CD4-positive, alpha-beta T cell treated with Interleukin-10 for 1 hour (primary cell): ENCODE measurements at regions not wholly inside any gene's neighbourhood (a gene's known extent, or its start where the extent isn't known, plus 50 kb on each side); places are given as distances from the start of the nearest gene placed in this dataset.

ENCODE experiments used
- DNase-seq: peaks from one replicate; pipeline ENCODE4 v3.0.0-alpha.2; 2020

DNA sequence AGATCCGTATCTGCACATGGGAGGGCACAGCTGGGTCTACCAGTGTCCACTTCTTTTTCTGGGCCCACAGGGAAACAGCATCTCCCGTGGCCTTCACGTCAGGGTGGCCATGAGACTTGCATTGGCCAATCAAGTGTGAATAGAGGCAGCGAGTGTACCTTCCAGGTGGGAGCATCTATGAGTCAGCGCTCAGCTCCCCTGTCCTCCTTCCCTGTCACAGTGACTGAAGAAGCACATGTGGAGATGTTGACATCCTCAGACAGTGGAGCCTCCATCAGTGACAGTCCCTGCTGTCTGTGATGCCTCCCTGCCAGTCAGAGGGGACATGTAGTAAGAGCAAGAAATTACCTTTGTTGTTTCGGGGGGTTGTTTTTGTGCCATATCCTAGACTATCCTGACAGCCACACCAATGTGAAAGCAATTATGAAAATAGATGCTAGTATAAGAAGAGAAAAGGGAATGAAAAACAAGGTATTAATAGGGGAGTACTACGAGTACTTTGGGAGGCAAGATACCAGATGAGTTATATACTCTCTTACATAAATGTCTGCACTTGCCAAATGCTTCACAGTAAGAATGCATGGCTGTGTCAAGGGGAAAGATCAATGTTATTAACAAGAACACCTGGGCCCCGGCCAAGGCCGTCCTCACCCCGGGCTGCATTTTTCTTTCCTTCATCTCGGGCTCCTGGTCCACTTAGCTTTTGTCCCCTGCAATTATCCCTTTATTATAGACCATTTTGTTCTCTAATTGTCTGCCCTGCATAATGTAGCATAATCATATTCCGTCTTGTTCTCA lies 86.0 kb downstream of the MATN1 start:
- DNase-seq: no peak

DNA sequence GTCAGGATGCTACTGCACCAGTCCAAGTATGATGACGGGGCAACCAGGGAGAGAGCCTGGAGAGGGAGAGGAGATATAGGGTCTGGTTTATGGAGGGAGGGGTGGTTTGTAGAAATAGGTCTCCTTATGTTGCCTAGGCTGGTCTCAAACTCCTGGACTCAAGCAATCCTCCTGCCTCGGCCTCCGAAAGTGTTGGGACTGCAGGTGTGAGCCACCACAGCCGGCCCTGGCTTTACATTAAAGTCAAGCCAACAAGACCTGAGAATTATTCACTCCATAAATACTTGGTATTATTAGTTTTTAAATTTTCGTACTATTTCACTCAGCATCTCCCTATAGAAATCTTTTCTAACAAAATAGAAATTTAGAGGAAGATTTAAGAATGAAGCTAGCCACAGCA lies 86.8 kb downstream of the MATN1 start:
- no peak for DNase-seq

DNA sequence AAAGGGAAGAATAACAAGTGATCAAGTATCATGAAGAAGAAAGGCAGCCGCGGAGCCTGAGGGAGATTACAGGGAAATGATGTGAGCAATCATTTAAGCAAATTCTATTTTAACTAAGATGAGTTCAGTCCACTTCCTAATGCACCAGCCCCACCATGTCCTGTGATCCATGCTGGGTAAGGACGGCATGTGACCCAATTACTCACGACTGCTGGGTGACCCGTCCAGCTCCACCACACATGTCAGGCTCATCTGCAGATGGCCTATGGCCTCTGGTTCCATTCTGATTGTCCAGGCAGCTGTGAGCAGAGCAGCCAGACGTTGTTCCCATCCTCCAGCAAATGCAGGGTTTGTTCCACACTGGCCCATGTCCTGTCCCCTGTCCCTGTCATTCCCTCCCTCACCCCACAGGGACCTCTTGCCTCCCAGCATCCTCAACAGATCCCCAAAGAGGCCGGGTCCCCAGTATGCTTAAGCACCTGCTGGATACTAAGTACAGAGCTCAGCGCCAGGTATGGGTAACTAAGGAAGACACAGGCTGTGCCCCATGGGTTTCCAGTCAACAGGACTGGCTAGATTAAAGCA lies 87.9 kb downstream of the MATN1 start:
- no peak for DNase-seq

DNA sequence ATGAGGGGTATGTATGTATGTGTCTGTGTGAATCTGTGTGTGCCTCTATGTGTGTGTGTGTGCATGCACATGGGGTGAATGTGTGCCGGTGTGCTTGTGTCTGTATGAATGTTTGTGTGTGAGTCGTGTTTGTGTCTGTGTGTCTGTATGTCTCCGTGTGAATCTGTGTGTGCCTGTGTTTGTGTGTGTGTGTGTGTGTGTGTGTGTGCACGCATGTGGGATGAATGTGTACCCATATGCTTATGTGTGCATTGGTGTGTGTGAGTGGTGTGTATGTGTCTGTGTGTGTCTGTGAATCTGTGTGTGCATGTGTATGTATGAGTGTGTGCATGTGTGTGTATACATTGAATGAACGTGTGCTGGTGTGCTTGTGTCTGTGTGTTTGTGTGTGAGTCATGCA lies 88.9 kb downstream of the MATN1 start:
- DNase-seq: no peak

DNA sequence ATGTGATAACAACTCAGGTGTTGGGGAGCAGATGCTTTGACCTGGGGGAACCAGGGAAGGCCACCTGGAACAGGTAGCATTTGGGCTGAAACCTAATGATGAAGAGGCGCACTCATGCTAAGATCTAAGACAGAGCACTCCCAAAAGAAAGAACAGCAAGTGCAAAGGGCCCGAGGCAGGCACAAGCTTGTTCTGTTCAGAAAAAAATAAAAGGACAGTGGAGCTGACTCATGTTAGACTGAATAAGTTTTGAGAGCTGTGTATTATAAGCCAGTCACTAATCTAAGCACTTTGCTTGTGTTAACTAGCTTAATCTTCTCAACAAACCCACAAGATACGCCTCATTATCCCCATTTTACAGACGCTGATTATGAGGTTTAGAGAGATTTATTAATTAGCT lies 90.1 kb downstream of the MATN1 start:
- DNase-seq: no peak

DNA sequence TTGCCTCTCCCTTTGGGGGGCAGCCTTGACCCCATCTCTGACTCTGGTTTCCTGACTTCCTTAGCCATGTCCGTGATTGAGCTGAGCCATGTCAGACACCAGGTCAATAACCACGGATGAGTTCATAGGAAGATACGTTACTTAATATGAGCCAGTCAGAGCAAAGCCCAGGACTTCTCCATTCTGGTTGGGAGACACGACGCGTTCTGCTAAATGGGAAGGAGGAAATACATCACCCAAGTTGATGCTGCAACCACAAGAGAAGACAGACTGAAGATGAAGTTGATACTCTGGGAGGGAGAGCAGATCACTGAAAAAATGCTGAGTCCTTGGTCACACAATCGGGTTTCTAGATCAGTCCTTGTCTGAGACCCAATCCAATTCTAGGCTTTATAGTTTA lies 90.9 kb downstream of the MATN1 start:
- DNase-seq: no peak

DNA sequence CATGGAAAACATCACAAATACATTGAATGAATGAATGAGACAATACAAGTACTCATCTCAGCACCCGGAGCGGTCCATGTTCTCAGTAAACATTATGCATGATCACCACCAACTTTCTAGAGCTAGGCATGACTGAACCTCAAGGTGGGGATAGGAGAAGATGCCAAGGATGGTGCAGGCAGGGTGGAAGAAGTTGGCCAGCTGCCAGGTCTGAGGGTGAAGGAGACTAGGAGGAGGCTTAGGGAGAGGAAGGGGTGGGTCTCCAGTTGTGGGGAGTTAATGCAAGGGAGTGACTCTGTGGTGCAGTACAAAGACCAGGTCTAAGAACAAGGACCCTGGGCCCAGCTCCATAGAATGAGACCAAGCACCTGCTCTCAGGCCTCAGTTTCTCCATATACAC lies 91.7 kb downstream of the MATN1 start:
- no peak for DNase-seq

DNA sequence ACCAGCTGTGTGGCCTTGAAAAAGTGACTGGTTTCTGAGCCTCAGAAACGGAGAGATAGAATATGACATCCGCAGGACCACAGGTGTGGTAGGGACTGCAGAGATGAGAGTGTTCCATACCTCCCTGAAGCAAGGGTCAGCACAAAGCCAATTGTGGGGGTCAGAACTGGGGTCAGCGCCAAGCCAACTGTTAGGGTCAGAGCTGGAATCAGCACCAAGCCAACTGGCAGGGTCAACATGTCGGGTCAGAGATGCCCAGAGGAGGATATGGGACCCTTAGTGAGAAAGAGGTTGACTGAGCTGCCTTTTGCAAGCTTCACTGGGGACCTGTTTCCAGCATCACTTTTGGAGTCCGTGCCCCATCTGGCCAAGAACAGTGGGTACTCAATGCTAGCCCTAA lies 93.9 kb downstream of the MATN1 start:
- no peak for DNase-seq

DNA sequence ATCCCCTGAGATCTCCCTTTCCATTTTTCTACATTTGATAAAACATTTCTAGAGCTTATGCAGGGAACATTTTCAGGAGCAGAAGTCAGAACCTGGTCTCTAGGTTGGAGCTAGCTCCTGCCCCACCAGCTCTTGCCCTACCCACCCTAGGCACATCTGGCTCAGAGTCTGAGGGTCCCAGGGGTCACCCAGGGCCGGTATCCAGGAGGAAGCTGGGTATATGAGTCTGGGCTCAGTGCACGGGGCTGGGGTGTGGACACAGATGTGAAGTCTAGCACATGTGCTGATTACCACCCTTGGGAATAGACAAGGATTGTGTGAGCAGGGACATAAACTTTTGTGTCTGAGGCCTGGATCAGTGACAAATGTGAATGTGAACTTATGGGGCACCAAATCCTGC lies 95.4 kb downstream of the MATN1 start:
- DNase-seq: no peak

DNA sequence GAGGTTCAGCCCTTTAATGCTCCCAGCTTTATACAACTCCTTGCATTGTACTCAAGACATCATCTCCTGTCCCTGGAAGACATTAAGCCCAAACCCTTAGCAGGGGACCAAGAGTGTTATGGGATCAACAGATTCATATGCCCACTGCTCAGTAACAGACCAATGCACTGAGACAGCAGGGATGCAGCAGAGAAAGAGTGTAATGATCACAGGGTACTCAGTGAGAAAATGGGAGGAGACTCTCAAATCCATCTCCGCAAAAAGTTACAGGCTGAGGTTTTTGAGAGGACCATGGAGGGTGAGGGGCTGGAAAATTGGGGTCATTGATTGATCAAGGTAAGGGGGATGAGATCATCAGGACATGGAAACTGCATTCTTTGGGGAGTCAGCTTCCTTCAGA lies 96.2 kb downstream of the MATN1 start:
- no peak for DNase-seq

DNA sequence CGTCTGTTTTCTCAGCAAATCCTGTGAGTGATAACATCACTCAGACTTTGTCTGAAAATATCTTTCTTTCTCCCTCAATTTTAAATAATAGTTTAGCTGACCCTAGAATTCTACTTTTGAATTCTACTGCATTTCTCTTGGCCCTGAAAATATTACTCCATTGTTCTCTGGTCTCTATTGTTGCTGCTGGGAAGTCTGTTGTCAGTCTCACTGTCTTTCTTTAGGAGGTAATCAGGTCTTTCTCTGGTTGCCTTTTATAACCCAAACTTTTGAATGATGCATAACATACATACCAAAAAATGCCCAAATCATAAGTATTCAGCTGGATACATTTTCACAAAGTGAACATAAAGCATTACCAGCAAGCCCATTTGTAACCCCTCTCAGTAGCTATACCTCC lies 100.0 kb downstream of the MATN1 start:
- DNase-seq: no peak

DNA sequence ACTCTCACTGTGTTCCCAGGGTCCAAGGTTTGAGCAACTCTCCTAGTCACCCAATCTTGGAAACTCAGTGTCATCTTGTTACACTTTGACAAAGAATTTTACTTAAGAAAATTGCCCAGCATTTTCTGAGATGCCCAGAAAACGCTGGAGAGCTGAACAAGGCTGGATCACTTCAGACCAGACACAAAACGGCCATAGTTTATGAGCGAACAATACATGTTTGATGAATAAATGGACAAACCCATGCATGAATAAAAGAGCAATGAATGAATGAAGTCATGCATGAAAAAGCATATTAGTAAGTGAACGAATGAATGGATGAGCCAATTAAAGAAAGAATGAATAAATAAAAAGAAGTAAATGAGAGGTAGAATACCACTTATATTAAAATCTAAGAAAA lies 103.8 kb downstream of the MATN1 start:
- DNase-seq: no peak

DNA sequence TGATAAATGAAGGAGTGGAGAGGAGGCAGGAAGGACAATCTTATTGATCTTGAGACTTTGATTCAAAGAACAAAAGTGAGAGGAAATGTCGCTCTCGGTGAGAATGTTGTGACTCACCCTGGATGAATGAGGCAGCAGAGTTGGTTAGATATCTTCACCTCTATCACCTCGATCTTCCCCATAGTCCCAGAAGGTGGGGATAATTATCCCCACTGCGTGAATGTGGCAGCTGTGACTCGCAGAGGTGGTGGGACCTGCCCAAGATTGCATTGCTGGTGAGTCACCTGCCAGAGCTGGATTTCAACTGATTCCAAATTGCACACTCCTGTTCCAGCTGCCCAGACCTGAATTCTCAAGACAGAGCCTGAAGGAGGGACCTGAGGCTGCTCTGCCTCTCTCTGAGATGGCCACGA lies 105.0 kb downstream of the MATN1 start:
- no peak for DNase-seq

DNA sequence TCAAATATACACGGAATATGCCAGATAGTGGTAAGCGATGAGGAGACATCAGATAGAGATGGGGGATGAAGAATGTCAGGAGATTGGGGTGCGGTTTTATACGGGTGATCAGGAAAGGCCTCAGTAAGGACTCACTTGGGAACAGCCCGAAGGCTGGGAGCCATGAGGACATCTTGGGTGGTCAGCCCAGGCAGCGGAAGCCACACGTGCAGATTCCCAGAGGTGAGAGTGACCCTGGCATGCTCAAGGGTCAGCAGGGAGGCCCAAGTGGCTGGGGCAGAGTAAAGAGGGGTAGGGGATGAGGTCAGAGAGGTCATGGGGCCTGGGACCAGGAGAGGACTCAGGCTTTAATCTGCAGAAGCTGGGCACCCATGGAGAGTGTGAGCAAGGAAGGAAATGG lies 106.6 kb downstream of the MATN1 start:
- DNase-seq: no peak

DNA sequence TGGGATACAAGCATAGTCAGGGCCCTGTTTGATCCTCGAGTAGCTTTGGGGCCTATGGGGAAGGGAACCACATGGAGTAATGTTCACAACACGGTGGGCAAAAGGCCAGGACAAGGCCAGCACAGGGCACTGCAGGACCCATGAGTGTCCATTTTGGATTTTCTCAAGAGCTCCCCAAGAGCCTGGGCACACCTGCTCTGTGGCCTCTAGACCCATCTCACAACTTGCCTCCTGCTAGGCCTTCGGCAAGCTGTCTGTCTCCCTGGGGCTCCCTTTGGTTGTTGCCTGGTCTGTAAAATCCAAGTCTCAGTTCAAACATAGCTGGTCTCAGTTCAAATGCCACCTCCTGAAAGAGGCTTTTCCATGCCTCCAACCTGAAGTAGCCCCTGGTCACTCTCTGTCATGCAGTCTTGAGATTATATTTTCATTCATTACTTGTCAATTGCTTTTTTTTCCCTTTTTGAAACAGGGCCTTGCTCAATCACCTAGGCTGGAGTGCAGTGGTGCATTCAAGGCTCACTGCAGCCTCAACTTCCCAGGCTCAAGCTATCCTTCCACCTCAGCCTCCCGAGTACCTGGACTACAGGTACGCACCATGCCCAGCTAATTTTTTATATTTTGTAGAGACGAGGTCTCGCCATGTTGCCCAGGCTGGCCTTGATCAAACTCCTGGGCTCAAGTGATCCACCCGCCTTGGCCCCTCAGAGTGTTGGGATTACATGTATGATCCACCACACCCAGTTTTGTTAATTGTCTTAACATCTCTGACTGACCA lies 107.4 kb downstream of the MATN1 start:
- no peak for DNase-seq

DNA sequence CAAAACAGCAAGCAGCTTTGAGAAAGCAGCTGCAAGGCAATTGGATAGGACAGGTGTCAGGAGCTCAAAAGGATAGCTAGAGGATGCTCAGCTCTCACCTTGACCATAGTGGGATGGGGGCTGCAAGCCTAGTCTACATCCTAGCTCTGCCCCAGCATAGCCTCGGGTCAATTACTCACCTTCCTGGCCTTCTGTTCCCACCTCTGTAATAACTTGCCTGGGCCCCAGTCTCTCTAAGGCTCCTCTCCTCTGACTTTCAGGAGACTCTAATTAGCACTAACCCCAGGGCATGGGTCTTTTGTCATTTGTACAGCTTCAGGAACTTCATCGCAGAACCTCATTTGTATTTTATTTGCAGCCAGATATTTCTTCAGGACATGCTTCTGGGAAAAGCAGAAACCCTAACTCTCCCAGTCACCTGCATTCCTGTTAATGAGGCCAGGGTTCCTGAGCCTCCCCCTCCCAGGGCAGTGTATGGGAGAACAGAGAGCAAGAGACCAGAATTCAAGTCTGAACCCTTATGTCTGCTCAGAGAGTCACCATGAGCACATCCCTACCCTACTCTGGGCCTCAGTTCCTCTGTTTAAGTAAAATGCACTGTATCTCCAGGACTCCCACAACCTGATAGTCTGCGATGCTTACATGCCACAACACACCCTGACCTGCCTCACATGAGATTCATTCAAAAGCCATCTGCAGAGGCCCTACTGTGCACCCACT lies 108.1 kb downstream of the MATN1 start:
- no peak for DNase-seq

DNA sequence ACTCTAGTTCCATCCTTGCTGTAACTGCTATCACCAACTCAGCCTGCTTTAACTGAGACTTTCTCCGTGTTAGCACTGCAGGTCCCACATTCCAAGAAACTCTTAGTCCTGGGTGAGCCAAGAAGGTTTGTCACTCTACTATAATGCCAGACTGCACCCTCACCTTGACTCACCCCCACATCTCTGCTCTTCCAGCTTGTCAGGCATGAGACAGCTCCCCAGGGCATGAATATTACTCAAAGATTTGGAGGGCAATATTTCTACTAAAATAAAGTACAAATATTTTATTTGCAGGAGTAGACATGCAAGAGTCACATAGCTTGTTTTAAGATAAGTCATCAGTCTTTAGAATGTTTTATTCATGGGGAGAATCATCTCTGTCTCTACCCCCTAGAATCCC lies 110.2 kb downstream of the MATN1 start:
- DNase-seq: no peak

DNA sequence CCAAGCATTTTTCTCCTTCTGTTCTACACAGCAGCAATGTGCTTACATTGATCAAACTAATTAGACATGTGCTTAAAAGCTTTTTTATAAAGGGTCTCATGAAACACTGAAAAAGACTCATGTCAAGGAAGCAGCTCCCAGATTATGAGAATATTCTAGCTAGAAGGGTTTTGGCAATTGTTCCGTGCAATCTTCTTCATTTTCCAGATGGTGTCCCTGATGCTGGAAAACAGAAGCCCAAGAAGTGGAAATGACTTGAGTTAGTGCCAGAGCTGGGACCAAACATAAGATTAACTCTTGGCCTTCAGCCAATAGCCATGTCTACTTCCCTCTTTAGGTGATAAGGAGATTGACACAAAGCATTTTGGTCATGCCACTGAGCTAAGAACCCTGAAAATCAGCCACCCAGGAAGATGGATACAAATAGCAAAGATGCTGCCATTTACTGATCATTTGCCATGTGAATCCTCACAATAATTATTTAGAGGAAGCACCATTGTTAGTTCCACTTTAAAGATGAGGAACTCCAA lies 110.8 kb downstream of the MATN1 start:
- DNase-seq: no peak

DNA sequence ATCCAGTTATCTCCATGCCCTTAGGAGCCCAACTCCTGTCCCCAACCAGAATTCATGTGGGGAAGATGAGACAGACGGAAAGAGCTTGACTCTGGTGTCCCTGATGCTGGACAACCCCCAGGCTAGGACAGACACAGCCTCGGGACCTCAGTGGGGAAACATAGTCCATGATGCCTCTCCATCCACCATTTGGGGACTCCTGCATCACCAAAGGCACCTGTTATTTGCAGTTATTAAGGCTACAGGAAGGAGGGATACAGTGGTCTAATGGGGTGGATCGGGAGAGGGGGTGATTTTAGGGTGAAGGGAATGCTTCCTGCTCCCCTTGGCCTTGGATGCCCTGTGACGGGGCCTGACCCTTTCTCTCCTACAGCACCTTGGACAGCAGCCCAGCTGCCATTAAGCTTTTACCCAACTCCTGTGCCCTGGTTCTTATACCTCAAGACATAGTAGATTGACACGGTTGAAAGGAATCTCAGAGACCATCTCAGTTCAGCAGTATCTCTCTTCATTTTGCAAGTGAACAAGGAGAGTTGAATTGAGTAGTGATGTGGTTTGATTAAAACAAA lies 111.6 kb downstream of the MATN1 start:
- no peak for DNase-seq

DNA sequence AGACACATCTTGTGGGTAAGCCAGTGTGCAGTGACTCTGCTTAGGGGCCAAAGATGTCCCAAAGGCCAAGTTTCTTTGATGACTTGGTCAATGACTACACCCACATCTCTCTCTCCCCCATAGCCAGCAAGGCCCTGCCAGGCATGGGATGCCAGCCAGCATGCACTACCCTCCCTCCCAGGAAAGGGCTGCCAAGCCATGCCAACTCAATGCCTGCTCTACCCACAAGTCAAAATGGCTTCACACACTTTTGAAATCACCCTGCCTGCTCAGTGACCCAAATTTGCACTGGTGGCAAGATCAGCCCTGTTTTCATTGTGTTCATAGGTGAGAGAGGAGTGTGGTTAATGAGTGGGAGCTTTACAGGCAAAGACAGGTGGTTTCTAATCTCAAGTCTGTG lies 112.5 kb downstream of the MATN1 start:
- no peak for DNase-seq

DNA sequence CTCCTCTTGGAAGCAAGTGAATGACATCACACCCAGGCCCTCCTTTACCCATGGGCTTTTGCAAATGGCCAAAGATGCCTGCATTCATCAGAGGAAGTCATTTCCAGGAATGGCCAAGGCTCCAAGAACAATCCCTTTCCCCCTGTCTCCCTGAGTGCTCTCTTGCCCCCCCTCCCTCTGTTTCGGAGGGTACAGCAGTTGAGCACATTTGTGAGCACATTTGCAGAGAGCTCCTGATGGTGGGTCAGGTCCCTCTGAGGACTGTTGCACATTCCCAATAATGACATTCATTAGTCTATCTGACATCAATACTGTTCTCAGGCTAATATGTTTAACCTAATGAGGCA lies 113.4 kb downstream of the MATN1 start:
- DNase-seq: no peak

DNA sequence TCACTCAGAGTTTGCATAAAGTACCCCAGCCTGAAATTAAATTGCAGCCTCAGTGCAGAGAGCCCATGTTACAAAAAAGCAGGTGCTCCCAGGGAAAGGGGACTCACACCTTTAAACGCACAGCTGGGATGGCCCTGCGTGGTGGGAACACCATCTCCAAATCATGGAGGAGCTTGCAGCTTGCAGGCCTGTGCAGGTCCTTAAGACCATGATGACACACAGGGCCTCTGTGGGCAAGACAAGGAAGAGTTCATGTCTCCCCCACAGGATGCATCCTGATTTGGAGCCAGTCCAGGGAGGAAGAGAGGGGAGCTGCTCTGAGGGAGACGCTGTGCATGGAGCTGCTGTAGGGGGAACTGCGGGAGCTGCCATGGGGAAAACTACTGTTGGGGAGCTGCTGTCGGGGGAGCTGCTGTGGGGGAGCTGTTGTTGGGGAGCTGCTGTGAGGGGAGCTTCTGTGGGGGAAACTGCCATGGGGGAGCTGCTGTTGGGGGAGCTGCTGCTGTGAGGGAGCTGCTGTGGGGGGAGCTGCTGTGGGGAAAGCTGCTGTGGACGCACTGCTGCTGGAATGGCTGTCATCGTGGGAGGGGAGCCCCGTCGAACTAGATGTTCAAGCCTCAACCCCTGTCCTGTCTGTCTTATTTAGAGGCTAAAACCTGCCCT lies 113.9 kb downstream of the MATN1 start:
- DNase-seq: no peak

DNA sequence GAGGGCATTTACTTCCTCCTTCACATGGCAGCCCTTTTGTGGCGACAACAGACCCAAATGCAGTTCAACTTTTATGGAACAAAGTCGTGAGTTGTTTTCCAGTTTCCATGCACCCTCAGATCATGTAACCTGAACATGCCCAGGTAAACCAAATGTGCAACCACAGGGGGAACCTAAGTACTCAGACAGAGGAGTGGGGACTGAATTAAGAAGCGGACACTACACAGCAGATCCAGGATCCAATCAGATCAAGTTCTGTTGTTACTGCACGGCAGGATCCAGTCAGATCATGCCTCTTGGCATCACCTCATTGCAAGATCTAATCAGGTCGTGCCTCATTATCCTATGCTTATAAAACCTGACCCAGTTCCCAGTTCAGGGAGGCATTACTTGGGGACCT lies 115.7 kb downstream of the MATN1 start:
- no peak for DNase-seq
